HG02610 (cell line): ENCODE measurements at regions not wholly inside any gene's neighbourhood (a gene's known extent, or its start where the extent isn't known, plus 50 kb on each side); places are given as distances from the start of the nearest gene placed in this dataset.
"Not testable (repeated sequence)": the region's sequence is repeated elsewhere in the genome, so short reads cannot be mapped to it uniquely, and the experiment has no call there.

ENCODE experiments used
- ATAC-seq: cut with Tn5 transposase; IDR thresholded peaks from one replicate; pipeline ENCODE4 v1.9.1; 2021; ENCODE audit warnings: mild to moderate bottlenecking, moderate library complexity; ENCODE audit not compliant: unreplicated experiment

- no peak for ATAC-seq
These were observed 50.3 kb upstream of the ATP6AP2 start for GRCh38 chrX:40530509-40530908.

DNA sequence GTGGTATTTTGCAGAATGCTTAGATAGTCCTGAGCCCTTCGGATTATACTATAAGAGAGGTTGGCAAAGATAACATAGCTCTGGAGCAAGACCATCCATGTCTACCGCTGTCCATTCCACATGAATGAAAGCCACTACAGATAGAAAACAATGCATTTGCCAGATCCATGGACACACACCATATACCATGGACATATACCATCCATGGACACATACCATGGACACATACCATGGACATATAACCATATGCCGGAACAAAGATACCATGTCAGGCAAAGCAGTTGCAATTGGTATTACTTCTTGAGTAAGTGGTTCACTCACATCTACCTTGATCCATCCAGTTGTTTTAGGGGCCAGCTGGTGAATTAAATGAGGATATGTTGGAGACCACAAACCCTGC is 53.2 kb upstream of the ATP6AP2 start:
- ATAC-seq: no peak

- ATAC-seq: no peak
These were observed 54.4 kb upstream of the ATP6AP2 start for GRCh38 chrX:40526412-40526811.

GRCh38 chrX:40525901-40526300 is 54.9 kb upstream of the ATP6AP2 start:
- ATAC-seq: not testable (repeated sequence)

DNA sequence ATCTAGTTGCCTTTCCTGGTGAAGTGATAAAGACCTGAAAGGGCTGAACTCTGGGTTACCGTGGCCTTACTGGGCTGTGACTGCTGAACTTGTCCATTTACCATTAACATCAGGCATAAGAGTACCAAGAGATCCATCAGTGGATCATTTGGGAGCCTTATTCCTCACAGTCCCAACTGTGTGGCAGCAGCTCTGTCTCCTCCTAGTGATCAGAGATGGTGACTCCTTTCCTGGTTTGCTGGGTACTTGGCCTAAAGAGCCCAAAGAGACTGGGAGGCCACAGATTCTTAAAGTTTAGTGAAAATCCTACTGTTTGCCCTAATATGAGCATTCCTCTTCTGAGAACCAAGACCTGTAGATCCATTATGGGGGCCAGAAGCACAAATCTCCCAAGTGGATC is 56.3 kb upstream of the ATP6AP2 start:
- ATAC-seq: no peak

- ATAC-seq: no peak
These were observed 56.9 kb upstream of the ATP6AP2 start for GRCh38 chrX:40523852-40524251.

DNA sequence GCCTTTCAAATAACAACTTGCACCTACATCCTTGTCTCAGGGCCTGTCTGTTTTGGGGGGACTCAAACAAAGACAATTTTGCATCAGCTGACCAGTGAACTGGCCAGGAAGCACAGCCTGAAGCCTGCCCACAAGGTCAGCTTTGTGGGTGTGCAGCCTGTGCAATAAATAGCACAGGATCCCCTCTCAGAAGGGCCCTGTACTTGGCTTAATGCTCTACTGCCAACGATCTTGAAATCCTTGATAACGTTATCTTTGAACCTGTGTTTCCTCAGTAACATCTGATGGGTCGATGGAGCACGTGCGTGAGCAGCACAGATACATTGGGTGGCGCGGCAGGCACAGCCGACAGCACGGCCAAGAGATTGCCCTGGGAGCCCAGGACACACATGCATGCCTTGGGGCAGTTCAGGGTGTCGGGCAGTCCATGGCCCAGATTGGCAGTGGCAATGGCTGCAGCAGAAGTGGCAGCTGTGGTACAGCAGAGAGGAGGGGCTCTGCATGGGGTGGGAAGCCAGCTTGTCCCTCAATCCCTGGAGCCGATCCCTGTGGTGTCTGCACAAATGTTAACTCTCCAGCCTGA is 58.8 kb upstream of the ATP6AP2 start:
- ATAC-seq: no peak

- no peak for ATAC-seq
These were observed 66.4 kb upstream of the ATP6AP2 start for GRCh38 chrX:40514376-40514775.

- no peak for ATAC-seq
These were observed 66.9 kb upstream of the ATP6AP2 start for GRCh38 chrX:40513835-40514234.

DNA sequence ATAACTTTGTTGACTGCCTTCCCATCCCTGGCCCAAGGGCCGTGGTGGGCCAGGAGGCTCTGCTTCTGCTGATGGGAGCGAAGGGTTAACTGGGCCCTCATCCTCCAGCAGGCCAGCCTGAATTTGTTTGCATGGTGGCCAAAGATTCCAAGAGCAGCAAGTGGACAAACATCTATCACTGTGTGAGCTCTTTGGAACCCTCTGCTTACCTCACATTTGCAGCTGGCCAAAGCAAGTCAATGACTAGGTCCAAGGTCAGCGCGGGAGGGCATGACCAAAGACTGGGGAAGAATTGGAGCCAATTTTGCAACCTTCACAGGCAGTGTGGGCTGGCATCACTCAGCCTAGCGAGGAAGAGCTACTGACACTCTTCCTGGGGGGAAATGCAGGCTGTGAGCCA is 67.8 kb upstream of the ATP6AP2 start:
- no peak for ATAC-seq

DNA sequence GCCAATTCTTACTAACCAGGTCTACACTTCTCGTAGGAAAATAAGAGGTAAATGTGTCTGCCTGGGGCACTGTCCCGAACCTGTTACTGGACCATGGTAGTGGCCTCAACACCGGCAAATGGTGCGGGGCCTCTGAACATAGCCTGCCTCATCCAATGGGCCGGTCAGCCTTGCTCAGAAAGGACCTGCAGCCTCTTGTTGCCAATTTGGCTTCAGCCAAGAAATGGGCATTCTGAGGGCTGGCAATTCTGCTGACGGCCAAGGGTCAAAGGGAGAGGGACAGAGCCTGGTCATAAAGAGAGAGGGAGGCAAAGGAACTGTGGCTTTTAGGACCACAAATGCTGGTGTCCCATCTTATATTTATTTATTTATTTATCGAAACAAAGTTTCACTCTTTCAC is 69.5 kb upstream of the ATP6AP2 start:
- ATAC-seq: no peak

GRCh38 chrX:40508560-40508959 is 72.2 kb upstream of the ATP6AP2 start:
- no peak for ATAC-seq

DNA sequence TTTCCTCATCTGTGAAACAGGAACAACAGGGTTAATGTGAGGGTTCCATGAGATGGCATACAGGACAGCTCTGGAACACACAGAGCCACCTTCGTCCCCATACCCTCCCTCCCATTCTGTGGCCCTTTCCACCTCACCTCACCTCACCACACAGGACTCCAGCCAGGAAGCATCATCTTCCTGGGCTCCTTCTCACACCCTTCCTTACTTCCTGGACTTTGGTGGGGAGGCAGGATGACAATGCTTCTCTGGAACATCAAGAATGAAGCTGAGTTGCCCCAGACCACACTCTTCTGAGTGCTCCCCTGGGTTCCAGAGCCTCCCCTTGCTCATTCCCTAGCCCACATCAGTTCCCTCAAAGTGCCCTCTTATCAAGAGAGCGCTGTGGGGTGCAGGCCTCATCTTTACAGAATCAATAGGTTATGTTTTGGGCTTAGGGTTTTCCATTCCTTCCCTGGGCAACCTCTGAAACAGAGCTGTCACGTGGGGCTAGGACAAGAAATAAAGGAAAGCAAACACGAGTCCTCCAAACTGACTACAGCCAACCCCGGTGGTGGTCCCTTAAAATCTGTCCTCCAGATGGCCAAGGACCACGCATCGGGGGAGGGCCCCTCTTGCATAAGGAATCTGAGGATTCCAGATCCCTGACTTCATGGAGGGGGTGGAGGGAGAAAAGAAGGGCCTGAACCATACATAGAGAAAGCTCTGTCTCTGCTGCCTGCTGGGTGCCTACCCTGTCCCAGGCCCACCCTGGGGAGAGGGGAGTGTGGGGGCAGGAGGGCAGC is 74.4 kb upstream of the ATP6AP2 start:
- ATAC-seq: no peak

DNA sequence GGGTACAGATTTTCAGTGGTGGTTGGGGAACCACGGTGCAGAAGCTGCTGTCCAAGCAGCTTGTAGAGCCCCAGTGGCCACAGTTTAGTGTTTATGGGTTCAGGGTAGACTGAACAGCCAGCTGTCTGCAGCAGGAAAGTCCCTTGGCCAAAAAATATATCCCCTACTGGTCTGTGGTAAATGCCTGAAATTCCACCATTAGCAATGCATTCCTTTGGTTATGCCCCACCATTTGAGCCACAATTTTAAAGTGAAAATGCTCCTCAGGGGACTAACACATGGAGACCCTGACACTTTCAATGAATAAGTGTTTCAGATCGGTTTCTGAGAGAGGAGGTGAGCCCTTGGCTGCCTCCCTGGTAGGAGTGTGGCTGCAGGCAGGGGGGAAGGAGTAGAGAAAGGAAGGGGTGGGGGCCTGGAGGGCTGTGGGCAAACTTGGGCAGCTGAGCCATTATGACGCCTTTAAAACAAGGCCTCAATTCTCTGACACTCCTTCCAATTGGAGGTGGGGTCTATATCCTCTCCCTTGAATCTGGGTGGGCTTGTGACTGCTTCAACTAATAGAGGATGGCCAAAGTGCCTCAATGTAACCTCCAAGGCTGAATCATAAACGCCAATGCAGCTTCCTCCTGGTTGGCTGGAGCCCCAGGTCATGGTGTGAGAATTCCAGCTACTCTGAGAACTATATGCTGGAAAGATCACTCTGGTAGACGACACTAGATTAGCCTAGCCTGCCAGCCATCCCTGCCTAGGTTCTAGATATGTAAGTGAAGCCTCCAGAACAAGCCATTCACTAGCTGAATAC is 75.8 kb upstream of the ATP6AP2 start:
- no peak for ATAC-seq

DNA sequence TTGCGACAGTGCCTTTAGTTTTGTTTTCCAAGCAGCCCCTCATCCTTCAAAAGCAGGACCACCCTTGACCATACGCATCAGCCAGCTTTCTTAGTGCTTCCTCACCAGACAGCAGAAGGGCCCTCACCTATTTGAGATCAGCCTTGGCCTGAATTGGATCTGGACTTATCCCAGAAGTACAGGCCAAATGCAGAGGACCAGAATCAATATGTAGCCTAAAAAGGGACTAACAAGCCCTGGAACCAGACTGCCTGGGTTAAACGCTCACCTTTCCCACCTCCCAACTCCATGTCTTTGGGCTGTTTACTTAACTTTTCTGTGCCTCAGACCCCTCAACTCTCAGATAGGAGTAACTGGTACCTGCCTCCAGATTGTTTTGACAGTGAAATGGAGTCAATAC is 77.7 kb upstream of the ATP6AP2 start:
- no peak for ATAC-seq

- no peak for ATAC-seq
These were observed 78.1 kb upstream of the ATP6AP2 start for GRCh38 chrX:40502688-40503087.

- ATAC-seq: no peak
These were observed 79.5 kb upstream of the ATP6AP2 start for GRCh38 chrX:40501164-40501855.

DNA sequence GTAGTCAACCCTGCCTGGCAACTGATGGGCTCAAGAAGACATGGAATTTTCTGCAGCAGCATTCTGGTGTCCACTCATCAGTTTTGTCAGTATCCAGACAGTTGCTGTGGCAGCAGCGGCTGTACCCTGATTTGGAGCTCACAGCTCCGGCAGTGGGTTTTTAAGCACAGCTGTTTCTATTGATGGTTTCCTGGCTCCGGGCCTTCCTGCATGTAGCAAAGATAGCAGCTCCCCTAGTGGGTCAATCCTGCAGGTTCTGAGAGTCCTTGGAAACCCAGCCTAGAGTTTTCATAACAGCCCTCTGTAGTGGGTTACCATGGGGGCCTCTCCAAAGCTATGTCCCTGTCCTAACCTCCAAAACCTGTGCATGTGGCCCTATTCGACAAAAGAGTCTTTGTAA is 84.0 kb upstream of the ATP6AP2 start:
- no peak for ATAC-seq

GRCh38 chrX:40495659-40496058 is 85.1 kb upstream of the ATP6AP2 start:
- no peak for ATAC-seq

- ATAC-seq: no peak
These were observed 86.8 kb upstream of the ATP6AP2 start for GRCh38 chrX:40494005-40494404.

GRCh38 chrX:40488296-40488695 is 92.5 kb upstream of the ATP6AP2 start:
- no peak for ATAC-seq
